ENCODE measurements at regions not wholly inside any gene's neighbourhood (a gene's known extent, or its start where the extent isn't known, plus 50 kb on each side); places are given as distances from the start of the nearest gene placed in this dataset.

DNA sequence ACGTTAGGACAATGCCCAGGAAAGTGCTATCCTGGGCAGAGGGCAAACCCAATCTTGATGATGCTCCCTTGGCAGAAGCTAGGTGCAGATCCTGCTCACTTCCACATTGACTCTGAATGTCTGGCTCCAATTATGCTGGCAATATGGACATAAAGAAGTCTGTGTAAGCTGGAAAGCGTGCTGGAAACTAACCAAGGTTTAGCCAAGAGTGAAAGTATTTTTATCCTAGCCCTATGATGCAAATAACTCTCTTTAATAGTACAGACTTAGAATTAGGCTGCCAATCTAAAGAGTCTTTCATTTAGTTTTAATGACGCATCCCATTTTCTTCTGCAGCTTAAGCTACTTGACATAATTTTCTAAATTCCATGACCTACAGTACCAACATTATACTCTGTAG, 571.8 kb downstream of the TUSC7 start:
- DNase-seq (ENCODE audit: low read depth in 3 of 3, low spot score in 2 of 3), result no peak

DNA sequence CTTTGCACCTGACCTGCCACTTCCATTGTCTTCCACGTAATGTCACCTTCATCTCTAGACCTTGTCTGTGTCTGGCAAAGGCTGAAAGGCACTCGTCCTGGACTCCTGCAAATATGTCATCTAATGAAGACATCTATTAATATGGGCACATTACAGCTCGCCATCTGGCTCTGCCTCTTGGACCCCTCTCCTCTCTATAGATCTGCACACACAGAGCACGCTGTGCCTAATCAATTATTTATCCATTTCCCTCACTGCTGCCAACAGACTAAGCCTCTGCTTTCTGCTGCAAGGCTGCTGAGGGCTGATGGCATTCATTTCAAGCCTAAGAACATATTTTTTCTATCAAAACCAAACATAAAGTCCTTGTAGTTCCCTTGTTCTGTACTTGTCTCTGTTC, 573.0 kb downstream of the TUSC7 start:
- DNase-seq (ENCODE audit: low read depth in 3 of 3, low spot score in 2 of 3), result no peak

- DNase-seq (ENCODE audit: low read depth in 3 of 3, low spot score in 2 of 3), result no peak
These were observed 576.2 kb downstream of the TUSC7 start for GRCh38 chr3:117285737-117286136.

- DNase-seq (ENCODE audit: low read depth in 3 of 3, low spot score in 2 of 3), result no peak
These were observed 576.9 kb downstream of the TUSC7 start for GRCh38 chr3:117286488-117286887.

DNA sequence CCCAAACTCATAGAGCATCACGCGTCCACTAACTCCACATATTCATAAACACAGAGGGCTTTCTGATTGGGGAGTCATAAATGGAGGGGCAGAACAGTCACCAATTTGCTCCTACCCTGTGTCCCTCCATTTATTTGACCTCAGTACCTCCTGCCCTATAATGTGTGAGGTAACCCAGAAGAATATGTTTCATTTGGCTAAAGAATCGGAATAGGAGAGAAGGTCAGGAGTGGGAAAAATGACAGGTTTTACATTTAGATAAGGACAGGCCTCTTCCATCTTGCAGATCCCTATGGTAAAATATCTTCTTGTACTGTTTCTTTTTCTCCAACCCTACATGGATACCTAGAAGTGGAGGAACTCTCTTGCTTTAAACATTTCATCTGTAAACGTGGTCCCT, 578.0 kb downstream of the TUSC7 start:
- no peak for DNase-seq (ENCODE audit: low read depth in 3 of 3, low spot score in 2 of 3)

- DNase-seq (ENCODE audit: low read depth in 3 of 3, low spot score in 2 of 3), result no peak
These were observed 581.9 kb downstream of the TUSC7 start for GRCh38 chr3:117291476-117291875.

DNA sequence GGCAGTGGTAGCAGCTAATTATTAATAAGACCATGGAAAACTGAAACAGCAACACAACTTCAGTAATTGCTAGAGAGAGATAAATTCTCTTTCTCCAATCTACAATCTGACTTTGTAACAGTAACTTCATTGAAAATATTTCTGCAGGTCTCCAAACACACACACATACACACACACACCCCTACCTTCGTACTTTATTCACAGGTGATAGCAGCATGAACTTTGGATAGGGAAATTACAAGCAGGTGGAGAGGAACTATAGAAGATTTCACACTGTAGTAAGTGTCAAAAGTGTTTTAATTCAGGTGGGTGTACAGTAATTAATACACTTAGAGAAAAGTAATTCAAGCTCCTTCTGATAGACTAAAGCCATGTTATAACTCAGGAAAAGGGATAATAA, 587.5 kb downstream of the TUSC7 start:
- no peak for DNase-seq (ENCODE audit: low read depth in 3 of 3, low spot score in 2 of 3)

DNA sequence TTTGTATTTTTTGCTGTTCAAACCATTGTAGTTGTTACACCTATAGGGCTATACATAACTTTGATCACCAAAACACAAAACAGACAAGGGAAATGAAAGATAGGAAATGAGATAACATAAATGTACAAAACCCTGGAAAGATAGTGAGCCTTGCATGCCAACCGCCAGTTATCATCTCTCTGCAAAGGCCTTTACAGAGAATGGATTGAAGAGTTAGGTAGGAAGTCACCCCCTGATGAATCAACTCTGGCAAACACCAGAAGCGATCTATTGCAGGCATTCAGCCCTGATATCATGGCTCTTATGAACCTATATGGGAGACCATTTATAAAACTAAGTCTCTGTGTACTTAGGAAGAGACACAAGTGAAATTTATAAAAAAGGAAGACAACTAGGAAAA, 588.0 kb downstream of the TUSC7 start:
- no peak for DNase-seq (ENCODE audit: low read depth in 3 of 3, low spot score in 2 of 3)

DNA sequence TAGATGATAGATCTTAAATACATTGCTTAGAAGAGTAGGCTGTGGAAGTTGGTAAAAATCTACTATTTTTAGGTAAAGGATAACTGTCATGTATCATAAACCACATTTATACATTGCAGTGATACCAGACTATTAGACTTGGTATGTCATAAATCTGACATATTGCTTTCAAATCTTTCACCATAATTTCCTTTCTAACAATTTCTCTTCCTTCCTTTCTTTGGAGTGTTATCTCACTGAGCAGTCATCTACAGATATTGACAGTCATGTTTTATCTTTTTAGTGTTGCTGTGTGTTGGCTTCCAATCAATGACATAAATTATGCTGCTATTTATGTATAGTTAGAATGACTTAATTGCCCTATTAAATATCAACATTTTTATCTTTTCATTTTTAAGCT, 588.7 kb downstream of the TUSC7 start:
- no peak for DNase-seq (ENCODE audit: low read depth in 3 of 3, low spot score in 2 of 3)

DNA sequence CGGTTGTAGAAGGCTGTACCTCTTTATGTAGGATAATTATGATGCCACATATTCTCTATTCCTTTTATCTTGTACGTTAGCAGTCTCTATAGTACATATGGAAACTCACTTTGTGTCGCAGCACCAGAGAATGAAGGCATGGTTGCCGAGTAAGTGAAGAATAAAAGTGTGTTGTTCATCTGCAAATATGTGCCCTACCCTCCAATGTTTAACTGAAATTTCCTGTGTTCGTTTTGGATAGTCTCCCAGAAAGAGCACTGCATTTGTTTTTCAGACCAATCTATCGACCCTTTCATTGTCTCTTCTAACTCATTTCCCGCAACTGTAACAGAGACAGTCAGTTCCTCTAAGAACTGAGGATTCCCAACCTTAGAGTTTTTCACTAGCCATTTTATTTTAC, 592.8 kb downstream of the TUSC7 start:
- no peak for DNase-seq (ENCODE audit: low read depth in 3 of 3, low spot score in 2 of 3)

DNA sequence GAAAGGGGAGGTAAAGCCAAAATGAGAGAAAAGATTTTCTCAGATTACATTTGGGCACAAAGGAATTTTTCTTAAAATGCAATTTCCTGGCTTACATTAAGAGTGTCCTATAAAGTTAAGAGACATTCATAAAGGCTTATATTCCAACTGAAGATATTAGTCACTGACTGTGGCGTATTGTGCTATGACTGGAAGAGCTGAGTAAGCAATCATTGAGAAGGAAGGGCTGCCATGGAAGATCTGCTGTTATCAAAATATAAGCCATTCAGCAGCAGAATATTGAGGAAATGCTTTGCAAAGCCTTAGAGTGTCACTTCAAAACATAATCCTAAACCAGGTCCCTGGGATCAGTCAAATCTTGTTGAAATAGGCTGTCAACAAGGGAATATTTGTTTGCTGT, 593.9 kb downstream of the TUSC7 start:
- DNase-seq (ENCODE audit: low read depth in 3 of 3, low spot score in 2 of 3), result no peak

- no peak for DNase-seq (ENCODE audit: low read depth in 3 of 3, low spot score in 2 of 3)
These were observed 595.1 kb downstream of the TUSC7 start for GRCh38 chr3:117304681-117305080.

DNA sequence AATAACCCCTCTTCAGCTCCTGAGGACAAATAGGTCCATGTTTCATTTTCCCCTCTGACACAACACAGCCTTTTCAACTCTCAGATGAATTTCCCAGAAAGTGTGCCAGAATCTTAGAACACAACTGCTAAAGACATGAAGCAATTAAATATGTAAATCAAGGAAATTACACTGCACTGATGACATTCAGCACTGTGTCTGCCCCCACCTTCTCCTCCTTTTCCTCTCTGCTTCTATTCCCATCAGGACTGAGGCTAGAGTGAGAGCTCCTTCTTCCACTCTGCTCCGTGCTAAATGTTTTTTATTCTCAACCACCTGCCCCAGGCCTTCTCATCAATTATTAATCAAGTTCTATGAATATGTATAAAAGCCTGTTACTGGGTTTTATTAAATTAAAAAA, 596.1 kb downstream of the TUSC7 start:
- no peak for DNase-seq (ENCODE audit: low read depth in 3 of 3, low spot score in 2 of 3)

DNA sequence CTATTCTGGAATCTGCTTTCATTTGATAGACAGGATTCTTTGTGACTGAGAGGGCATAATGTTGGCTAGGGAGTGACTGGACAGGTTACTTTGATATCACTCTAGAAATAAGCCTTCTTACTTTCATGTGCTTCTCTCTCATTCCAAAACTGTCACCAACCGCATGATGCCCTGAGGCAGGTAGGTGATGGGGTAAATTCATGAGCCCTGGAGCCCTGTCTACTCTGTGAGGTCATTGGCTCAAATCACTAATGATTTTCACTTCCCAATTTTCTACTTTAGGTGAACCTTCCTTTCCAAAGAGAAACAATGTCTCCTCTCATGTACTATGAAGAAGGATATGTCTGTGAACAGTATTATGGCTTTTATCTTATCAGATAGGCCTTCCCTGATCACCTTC, 596.7 kb downstream of the TUSC7 start:
- DNase-seq (ENCODE audit: low read depth in 3 of 3, low spot score in 2 of 3), result no peak

DNA sequence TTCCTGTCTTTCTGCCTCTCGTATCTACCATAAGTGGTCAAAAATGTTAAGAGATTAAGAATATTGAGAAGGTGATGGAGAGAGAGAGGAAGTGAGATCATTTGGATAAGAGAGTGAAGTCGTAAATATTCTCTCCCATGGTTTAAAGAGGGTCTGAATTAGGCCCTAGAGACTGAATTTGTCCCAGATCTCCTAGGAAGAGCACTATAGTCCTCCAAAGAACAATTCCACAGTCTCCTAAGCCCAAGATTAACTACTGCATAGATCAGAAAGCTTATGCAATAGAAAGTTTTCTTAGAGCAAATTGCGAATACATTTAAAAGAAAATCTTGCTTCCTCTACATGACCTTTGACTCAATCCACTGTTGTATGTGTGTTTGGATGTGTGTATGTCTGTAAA, 598.8 kb downstream of the TUSC7 start:
- DNase-seq (ENCODE audit: low read depth in 3 of 3, low spot score in 2 of 3), result no peak

DNA sequence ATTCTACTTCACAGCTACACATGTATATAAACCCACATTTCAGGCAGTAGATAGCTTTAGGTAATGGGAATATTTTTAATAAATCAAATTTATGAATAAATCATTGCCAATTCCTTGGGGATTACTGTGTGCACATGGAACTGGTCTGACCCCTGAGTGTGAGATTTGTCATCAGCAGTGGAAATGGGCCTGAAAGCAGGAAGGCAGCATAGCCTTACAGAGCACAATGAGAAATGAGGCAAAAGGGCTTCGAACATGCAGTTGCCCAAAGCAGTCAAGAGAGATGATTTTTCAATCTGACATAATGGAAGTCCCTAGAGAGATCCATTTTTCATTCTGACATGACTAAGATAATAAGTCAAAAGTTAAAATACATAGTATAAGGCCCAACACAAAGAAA, 599.2 kb downstream of the TUSC7 start:
- DNase-seq (ENCODE audit: low read depth in 3 of 3, low spot score in 2 of 3), result no peak

DNA sequence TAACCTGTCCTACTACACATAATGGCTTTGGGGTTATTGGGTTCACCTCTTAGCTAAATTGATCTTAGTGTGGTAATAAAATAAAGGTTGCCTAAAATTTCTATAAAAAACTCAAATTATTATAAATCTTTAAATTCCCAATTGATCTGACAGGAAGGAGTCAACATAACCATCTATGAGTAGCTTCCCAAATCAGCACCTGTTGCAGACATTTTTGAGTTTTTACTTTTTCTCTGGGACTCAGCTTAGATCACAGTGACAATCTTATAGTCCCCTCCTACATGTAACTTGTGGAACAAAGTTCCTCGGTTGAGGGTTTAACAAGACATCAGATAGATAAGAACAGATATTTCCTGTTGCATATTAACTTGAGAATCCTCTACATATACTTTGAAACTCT, 601.0 kb downstream of the TUSC7 start:
- DNase-seq (ENCODE audit: low read depth in 3 of 3, low spot score in 2 of 3), result no peak

DNA sequence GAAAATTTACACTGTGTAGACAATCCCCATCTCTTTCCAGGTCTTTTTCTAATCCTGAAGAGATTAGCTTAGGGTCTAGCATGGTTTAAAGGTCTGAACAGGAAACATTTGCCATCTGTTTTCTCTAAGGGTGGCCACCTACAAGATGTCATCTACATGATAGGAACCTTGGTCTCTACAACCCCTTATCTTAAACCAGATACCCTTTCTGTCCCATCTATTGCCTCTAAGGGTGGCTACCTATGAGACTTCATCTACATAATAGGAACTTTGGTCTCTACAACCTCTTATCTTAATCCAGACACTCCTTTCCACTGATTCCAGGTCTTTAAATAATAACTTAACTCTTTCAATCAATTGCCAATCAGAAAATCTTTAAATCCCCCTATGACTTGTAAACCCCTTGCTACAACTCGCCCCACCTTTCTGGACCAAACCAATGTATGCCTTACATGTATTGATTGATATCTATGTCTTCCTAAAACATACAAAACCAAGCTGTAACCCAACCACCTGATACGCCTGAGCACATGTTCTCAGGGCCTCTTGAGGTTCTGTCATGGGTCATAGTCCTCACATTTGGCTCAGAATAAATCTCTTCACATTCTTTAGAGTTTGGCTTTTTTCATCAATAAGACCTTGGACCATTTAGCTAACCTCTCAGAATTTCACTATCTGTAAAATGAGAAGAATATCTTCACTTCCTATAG, 605.0 kb downstream of the TUSC7 start:
- DNase-seq (ENCODE audit: low read depth in 3 of 3, low spot score in 2 of 3), result no peak

DNA sequence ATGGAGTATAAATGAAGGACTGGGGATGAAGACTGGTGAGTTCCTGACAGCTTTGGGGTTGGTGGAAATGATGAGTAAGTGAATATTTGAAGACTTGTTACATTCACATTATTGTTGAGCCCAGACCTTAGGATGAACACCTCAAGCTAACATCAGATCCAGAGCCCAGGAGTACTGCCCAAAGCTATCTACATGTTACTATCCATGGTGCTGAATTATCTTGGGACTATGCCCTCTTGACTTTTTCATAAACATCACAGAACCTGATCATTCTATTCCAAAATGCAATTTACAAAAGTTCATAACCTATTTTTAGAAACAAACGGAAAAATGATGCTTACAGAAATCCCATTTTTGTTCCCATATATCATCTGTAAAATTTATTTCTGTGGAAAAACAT, 613.3 kb downstream of the TUSC7 start:
- DNase-seq (ENCODE audit: low read depth in 3 of 3, low spot score in 2 of 3), result peak in 2 of 3 donors; percentile 7

DNA sequence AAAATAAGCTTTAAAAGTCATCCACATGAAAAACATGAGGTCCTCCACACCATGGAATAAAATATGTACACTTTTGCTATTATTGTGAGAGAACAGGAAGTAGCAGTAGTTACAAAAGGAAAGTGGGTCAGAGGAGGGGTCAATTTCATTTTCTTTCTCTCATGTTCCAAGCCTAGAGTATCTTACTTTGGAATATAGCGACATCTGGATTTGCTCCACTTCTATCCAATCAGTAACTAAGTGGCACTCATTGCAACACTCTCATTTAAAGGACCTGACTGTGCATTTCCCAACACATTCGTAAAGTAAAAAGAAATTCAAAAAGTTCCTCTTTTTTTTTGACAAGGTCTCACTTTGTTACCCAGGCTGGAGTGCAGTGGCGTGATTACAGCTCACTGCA, 637.3 kb downstream of the TUSC7 start:
- no peak for DNase-seq (ENCODE audit: low read depth in 3 of 3, low spot score in 2 of 3)

DNA sequence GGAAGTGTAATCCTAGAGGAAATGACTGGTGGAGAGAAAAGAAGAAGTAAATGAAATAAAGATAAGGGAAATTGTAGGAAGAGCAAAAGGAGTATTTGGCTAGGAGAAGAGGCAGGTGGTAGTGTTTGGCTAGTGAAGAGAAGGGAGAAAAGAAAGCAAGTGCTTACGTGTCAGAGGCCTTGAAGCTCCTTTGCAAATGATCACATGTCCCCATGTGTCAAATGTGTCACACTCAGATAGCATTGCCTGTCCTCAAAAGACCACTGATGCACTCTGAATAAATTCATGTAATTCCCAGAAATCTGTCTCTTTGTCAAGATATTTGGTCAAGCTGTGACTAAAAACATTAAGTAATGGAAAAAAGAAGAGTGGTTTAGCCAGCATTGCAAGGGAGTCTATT, 639.3 kb downstream of the TUSC7 start:
- no peak for DNase-seq (ENCODE audit: low read depth in 3 of 3, low spot score in 2 of 3)

GRCh38 chr3:117349566-117349965, 640.0 kb downstream of the TUSC7 start:
- no peak for DNase-seq (ENCODE audit: low read depth in 3 of 3, low spot score in 2 of 3)

DNA sequence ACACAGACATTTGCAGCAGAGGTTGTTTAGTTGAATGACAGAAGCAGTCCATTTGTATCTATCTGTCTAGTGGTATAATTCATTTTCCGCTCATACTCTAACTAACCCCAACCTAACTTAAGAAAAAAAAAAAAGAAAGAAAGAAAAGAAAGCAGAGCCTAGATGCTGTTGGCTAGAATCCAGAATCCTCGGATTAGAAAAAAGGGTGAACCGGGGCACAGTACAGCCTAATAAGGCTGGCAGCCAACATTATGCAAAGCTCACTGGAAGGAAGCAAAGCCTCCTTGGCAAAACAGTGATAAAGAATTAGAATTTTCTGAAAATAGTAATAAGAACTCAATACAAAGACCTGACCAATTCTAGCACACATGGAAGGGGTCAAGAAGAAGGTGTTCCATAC, 640.8 kb downstream of the TUSC7 start:
- no peak for DNase-seq (ENCODE audit: low read depth in 3 of 3, low spot score in 2 of 3)

All from right renal cortex interstitium (tissue), 3 donors.